ENCODE measurements at regions not wholly inside any gene's neighbourhood (a gene's known extent, or its start where the extent isn't known, plus 50 kb on each side); places are given as distances from the start of the nearest gene placed in this dataset.
"Not testable (repeated sequence)": the region's sequence is repeated elsewhere in the genome, so short reads cannot be mapped to it uniquely, and the experiment has no call there.

GRCh38 chr17:63040816-63041215, 74.8 kb downstream of the TANC2 start:
- ChIA-PET POLR2A (no interaction called here), CTCF (interaction anchor here (2.0 kb wide), 1 partner anchor 366 kb away, joined by 9 read pairs; no protein-coding TSS in a partner anchor)
- no peak for DNase-seq (ENCODE audit: low read depth, low spot score)
- no peak for TF ChIP-seq CTCF (IDR thresholded peaks at IDR 0.05; ENCODE audit: insufficient read depth, low read length, missing control alignments)
- H3K4me3 ChIP-seq (ENCODE audit: low read depth, low read length), result no peak overlapping the region

GRCh38 chr17:63041251-63041650, 75.2 kb downstream of the TANC2 start:
- ChIA-PET CTCF (interaction anchor here (2.0 kb wide), 1 partner anchor 365 kb away, joined by 9 read pairs; no protein-coding TSS in a partner anchor), POLR2A (no interaction called here)
- no peak for DNase-seq (ENCODE audit: low read depth, low spot score)
- H3K4me3 ChIP-seq (ENCODE audit: low read depth, low read length), result no peak overlapping the region
- TF ChIP-seq CTCF (IDR thresholded peaks at IDR 0.05; ENCODE audit: insufficient read depth, low read length, missing control alignments), result no peak

GRCh38 chr17:63041722-63042121, 75.7 kb downstream of the TANC2 start:
- H3K4me3 ChIP-seq (ENCODE audit: low read depth, low read length), result no peak overlapping the region
- CTCF ChIA-PET, result interaction anchor here (2.0 kb wide), 1 partner anchor 365 kb away, joined by 9 read pairs; no protein-coding TSS in a partner anchor
- POLR2A ChIA-PET, result no interaction called here
- no peak for DNase-seq (ENCODE audit: low read depth, low spot score)
- no peak for TF ChIP-seq CTCF (IDR thresholded peaks at IDR 0.05; ENCODE audit: insufficient read depth, low read length, missing control alignments)

GRCh38 chr17:63042256-63042812, 76.3 kb downstream of the TANC2 start:
- ChIA-PET CTCF (interaction anchor here (1.2 to 2.0 kb wide), 2 partner anchors 10 to 364 kb away, joined by 3 to 9 read pairs; no protein-coding TSS in a partner anchor), POLR2A (no interaction called here)
- no peak overlapping the region for H3K4me3 ChIP-seq (ENCODE audit: low read depth, low read length)
- no peak for TF ChIP-seq CTCF (IDR thresholded peaks at IDR 0.05; ENCODE audit: insufficient read depth, low read length, missing control alignments)
- DNase-seq (ENCODE audit: low read depth, low spot score), result no peak

- DNase-seq (ENCODE audit: low read depth, low spot score); POLR2A ChIA-PET; CTCF ChIA-PET; H3K4me3 ChIP-seq (ENCODE audit: low read depth, low read length): not testable (repeated sequence)
Measured at GRCh38 chr17:63057560-63057959, 91.5 kb downstream of the TANC2 start.

- ChIA-PET CTCF (interaction anchor here (1.4 to 1.8 kb wide), 2 partner anchors 11 to 71 kb away, joined by 3 to 4 read pairs; no protein-coding TSS in a partner anchor), POLR2A (no interaction called here)
- no peak for TF ChIP-seq CTCF (IDR thresholded peaks at IDR 0.05; ENCODE audit: insufficient read depth, low read length, missing control alignments)
- H3K4me3 ChIP-seq (ENCODE audit: low read depth, low read length), result no peak overlapping the region
- no peak for DNase-seq (ENCODE audit: low read depth, low spot score)
Measured at GRCh38 chr17:63066158-63066813, 100.3 kb downstream of the TANC2 start.

All from AG04449 (cell line).